ENCODE measurements at regions not wholly inside any gene's neighbourhood (a gene's known extent, or its start where the extent isn't known, plus 50 kb on each side); places are given as distances from the start of the nearest gene placed in this dataset.

DNA sequence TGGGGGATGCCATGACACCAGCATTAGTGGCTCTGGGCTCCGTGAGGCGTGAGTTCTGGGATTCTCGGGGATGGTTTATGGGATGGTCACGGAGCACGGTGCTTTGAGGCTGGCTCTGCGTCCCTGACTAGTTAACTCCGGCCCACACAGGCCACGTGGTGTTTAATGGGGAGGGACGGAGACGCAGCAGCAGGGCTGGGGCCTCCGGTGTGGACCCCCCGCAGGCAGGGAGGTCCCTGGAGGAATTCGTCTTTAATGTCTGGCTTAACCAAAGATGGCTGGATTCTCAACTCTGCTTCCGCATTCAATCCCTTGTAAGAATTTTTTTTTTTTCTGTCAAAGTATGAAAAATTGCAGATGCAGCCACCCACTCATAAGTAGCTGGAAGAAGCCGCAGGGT, 86.4 kb upstream of the RFLNA start:
- H4K8ac ChIP-seq (ENCODE audit: extremely low read depth, insufficient read depth, low read length), result peak overlapping the region; percentile 23; the same call in 1 of the 2 replicates
- H3K4me1 ChIP-seq (replicated peaks in 1 of 4; ENCODE audit: control insufficient read depth in 3 of 4, insufficient read depth in 4 of 4, low read length in 3 of 4), result no peaks in the 10 kb centered on the region; a peak in 1 of 7 replicates
- H4K20me1 ChIP-seq (replicated peaks in 1 of 2; ENCODE audit: control insufficient read depth in 1 of 2, insufficient read depth in 2 of 2, low read length in 2 of 2), result no peaks in the 10 kb centered on the region
- no peak overlapping the region for H2BK120ac ChIP-seq (replicated peaks; ENCODE audit: low read depth, low read length)
- H3K4me2 ChIP-seq (ENCODE audit: insufficient read depth in 1 of 2, low read depth in 2 of 2, low read length in 2 of 2), result no peak overlapping the region
- ChIA-PET CTCF (ENCODE audit: partially characterized antibody) (interaction anchor here (1.4 kb wide), 1 partner anchor 9 kb away, joined by 3 read pairs; no protein-coding TSS in a partner anchor), POLR2A (ENCODE audit: partially characterized antibody) (interaction anchor here (1.4 kb wide), 1 partner anchor 11 kb away, joined by 3 read pairs; no protein-coding TSS in a partner anchor)
- H3K4ac ChIP-seq (replicated peaks; ENCODE audit: insufficient read length, low read depth, low read length), result no peak overlapping the region
- H3K9ac ChIP-seq (replicated peaks in 1 of 4; ENCODE audit: extremely low read depth in 1 of 4, low read depth in 3 of 4, low read length in 3 of 4), result no peak overlapping the region
- no peak overlapping the region for H3K56ac ChIP-seq (replicated peaks; ENCODE audit: insufficient read length, low read depth, low read length)
- no peak overlapping the region for H2BK20ac ChIP-seq (ENCODE audit: low read length)
- H3K27me3 ChIP-seq (replicated peaks in 1 of 4; ENCODE audit: control insufficient read depth in 3 of 4, extremely low read depth in 1 of 4, insufficient read depth in 3 of 4, low read length in 3 of 4), result no peaks in the 10 kb centered on the region; a peak in 1 of 7 replicates
- no peak overlapping the region for H2AFZ ChIP-seq (ENCODE audit: low read length)
- no peak overlapping the region; the same call in 1 of the 2 replicates for H2BK12ac ChIP-seq (ENCODE audit: low read depth, low read length)
- 86% methylated on average over 15 of the region's 15 CpGs; no CpG with 5 or more reads in 1 of the 2 experiments for WGBS, 2 experiments (ENCODE audit: extremely low coverage in 1 of 2, insufficient coverage in 1 of 2, insufficient read length in 1 of 2, insufficient replicate concordance in 2 of 2, low coverage in 1 of 2, low lambda C conversion rate in 2 of 2, missing lambda C conversion rate in 1 of 2)
- H4K91ac ChIP-seq (replicated peaks; ENCODE audit: insufficient read length, low read length), result peak overlapping the region; percentile 47
- no peak overlapping the region for H2BK15ac ChIP-seq (ENCODE audit: low read length)
- no peak overlapping the region for H3K27ac ChIP-seq (ENCODE audit: low read depth, low read length)
- H3K4me3 ChIP-seq (ENCODE audit: extremely low read depth in 1 of 4, insufficient read depth in 2 of 4, low read depth in 3 of 4, low read length in 4 of 4), result no peak overlapping the region
- no peak overlapping the region for H4K5ac ChIP-seq (ENCODE audit: insufficient read length, low read depth, low read length)
- no peak for TF ChIP-seq KDM1A (IDR thresholded peaks at IDR 0.05; ENCODE audit: borderline replicate concordance, low read length)
- no peak for TF ChIP-seq KDM5A (IDR thresholded peaks at IDR 0.05; ENCODE audit: low read length)
- no peak for TF ChIP-seq HDAC6 (IDR thresholded peaks at IDR 0.05; ENCODE audit: low read depth, low read length)
- no peak for TF ChIP-seq RBBP5 (IDR thresholded peaks at IDR 0.05; ENCODE audit: borderline replicate concordance, low read depth, low read length)
- TF ChIP-seq TBP (IDR thresholded peaks at IDR 0.05; ENCODE audit: low read depth, low read length), result no peak
- no peak for TF ChIP-seq SRF (IDR thresholded peaks at IDR 0.05; ENCODE audit: low read depth, low read length)
- no peak for TF ChIP-seq YY1 (IDR thresholded peaks at IDR 0.05; ENCODE audit: low read depth, low read length)
- TF ChIP-seq SP4 (IDR thresholded peaks at IDR 0.05; ENCODE audit: low read length), result no peak
- no peak for TF ChIP-seq TAF1 (IDR thresholded peaks at IDR 0.05; ENCODE audit: low read depth, low read length)
- DNase-seq (ENCODE audit: low read depth in 1 of 2, low spot score in 2 of 2), result no peak
- no peaks in the 10 kb centered on the region for H3K79me2 ChIP-seq (ENCODE audit: control insufficient read depth in 1 of 2, insufficient read depth in 2 of 2, low read length in 2 of 2)
- no peaks in the 10 kb centered on the region for H3K36me3 ChIP-seq (ENCODE audit: control insufficient read depth in 2 of 4, insufficient read depth in 4 of 4, low read length in 3 of 4)
- H3K9me3 ChIP-seq (ENCODE audit: insufficient read depth in 2 of 2, low read depth in 1 of 2, low read length in 1 of 2), result peaks cover 5 to 8% of the 10 kb centered on the region in 2 experiments
- H3K18ac ChIP-seq (ENCODE audit: extremely low read depth, low read length), result peak overlapping the region; percentile 39; the same call in 1 of the 2 replicates
- no peak overlapping the region for H3K23ac ChIP-seq (ENCODE audit: insufficient read length)
- H3K79me1 ChIP-seq (ENCODE audit: low read depth, low read length), result no peaks in the 10 kb centered on the region
- H3K14ac ChIP-seq (ENCODE audit: insufficient read length), result no peak overlapping the region
- H2BK5ac ChIP-seq (ENCODE audit: low read depth, low read length), result no peak overlapping the region
- 0 out of 2 replicates have a peak overlapping the region, but pooled peaks have one; percentile 60 for H2AK5ac ChIP-seq (ENCODE audit: low read depth, low read length)
- no peaks in the 10 kb centered on the region for H3K23me2 ChIP-seq (ENCODE audit: low read depth, low read length)
- FAIRE-seq, result no peak
